Gastrocnemius medialis (tissue), 4 donors: ENCODE measurements at regions not wholly inside any gene's neighbourhood (a gene's known extent, or its start where the extent isn't known, plus 50 kb on each side); places are given as distances from the start of the nearest gene placed in this dataset.

ENCODE experiments used
- ATAC-seq, 2 donors: fragments of 150-250 bp; one replicate each; pipeline ENCODE4 v1.9.1; 2016
- DNase-seq, 2 donors: peaks; one replicate each; pipeline ENCODE4 v3.0.0-alpha.2; 2019
- H3K27ac ChIP-seq, 4 donors: fragments of 200-600 bp; sonication (generic); 1 replicate in 1 of 4; 2 replicates in 3 of 4; pipeline ENCODE4 v1.5.1; 2016 to 2018; ENCODE audit warnings: mild to moderate bottlenecking in 2 of 4, moderate library complexity in 1 of 4
- H3K27me3 ChIP-seq, 3 donors: fragments of 200-600 bp; sonication (generic) in 2 of 3; 1 replicate in 1 of 3; 2 replicates in 2 of 3; pipeline versions ENCODE4 v1.5.1 to v1.6.0; 2016 to 2019; ENCODE audit warnings: mild to moderate bottlenecking in 1 of 3, moderate library complexity in 1 of 3
- H3K36me3 ChIP-seq, 2 donors: fragments of 200-600 bp; sonication (generic) in 1 of 2; one replicate each; pipeline ENCODE4 v1.5.1; 2017 to 2018
- H3K4me1 ChIP-seq, 2 donors: fragments of 200-600 bp; sonication (generic) in 1 of 2; one replicate each; pipeline ENCODE4 v1.5.1; 2016 to 2017; ENCODE audit warnings: mild to moderate bottlenecking in 2 of 2
- H3K4me3 ChIP-seq, 4 donors: fragments of 200-600 bp; sonication (generic) in 3 of 4; 1 replicate in 1 of 4; 2 replicates in 3 of 4; pipeline ENCODE4 v1.5.1; 2016 to 2019; ENCODE audit warnings: mild to moderate bottlenecking in 2 of 4
- H3K9me3 ChIP-seq, 3 donors: fragments of 200-600 bp; sonication (generic) in 2 of 3; 1 replicate in 1 of 3; 2 replicates in 2 of 3; pipeline ENCODE4 v1.5.1; 2016 to 2019
- POLR2A ChIP-seq, 2 donors: fragments of 450-650 bp; IDR thresholded peaks; one replicate each; pipeline ENCODE4 v1.6.1; 2017; ENCODE audit warnings: antibody characterized with exemption in 2 of 2, mild to moderate bottlenecking in 2 of 2, moderate library complexity in 2 of 2
- in situ Hi-C, 4 donors: fragments of 200-750 bp; cut with MboI; loops; one replicate each; pipeline versions ENCODE4 v1.15.0 to v1.8.0; 2017; ENCODE audit warnings: low sequenced_read_pairs in 4 of 4
- intact Hi-C: fragments of 100-400 bp; cut with DNase I; formaldehyde crosslinking; loops from one replicate; pipeline ENCODE4 v1.15.1; 2023; ENCODE audit warnings: low total_unique reads
- TF ChIP-seq, protein P1 (sequence below), 5 experiments: fragments of 450-650 bp in 3 of 5; fragments of 200-600 bp in 2 of 5; sonication (generic) in 2 of 5; IDR thresholded peaks in 4 of 5; conservative IDR thresholded peaks in 1 of 5; 1 replicate in 4 of 5; 2 replicates in 1 of 5; pipeline ENCODE4 v1.5.1; 2016 to 2019; ENCODE audit warnings: antibody characterized with exemption in 5 of 5, mild to moderate bottlenecking in 3 of 5, moderate library complexity in 3 of 5

DNA sequence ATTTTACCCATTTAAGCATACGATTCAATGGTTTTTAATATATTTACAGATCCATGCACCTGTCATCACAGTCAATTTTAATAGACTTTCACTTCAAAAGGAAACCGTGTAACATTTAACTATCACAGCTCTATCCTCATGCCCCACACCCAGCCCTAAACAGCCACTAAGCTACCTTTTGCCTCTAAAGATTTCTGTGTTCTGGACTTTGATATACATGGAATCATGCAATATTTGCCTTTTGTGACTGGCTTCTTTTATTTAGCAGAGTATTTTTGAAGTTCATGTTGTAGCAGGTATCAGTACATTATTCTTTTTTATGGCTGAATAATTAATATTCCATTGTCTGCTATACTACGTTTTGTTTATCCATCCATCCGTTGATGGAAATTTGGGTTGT, 50.3 kb upstream of the STX16 start:
- in situ Hi-C loops, result no loop called here
- Histone ChIP-seq H3K27ac (no peak overlapping the region), H3K36me3 (no peaks in the 10 kb centered on the region), H3K27me3 (peaks cover 0 to 9% (median 2%) of the 10 kb centered on the region in 3 donors), H3K4me3 (no peak overlapping the region), H3K9me3 (no peaks in the 10 kb centered on the region), H3K4me1 (peaks cover 8 to 17% of the 10 kb centered on the region in 2 donors)
- DNase-seq (no peak), ATAC-seq (no peak)
- TF ChIP-seq, protein P1, sequence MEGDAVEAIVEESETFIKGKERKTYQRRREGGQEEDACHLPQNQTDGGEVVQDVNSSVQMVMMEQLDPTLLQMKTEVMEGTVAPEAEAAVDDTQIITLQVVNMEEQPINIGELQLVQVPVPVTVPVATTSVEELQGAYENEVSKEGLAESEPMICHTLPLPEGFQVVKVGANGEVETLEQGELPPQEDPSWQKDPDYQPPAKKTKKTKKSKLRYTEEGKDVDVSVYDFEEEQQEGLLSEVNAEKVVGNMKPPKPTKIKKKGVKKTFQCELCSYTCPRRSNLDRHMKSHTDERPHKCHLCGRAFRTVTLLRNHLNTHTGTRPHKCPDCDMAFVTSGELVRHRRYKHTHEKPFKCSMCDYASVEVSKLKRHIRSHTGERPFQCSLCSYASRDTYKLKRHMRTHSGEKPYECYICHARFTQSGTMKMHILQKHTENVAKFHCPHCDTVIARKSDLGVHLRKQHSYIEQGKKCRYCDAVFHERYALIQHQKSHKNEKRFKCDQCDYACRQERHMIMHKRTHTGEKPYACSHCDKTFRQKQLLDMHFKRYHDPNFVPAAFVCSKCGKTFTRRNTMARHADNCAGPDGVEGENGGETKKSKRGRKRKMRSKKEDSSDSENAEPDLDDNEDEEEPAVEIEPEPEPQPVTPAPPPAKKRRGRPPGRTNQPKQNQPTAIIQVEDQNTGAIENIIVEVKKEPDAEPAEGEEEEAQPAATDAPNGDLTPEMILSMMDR (IDR thresholded peaks at IDR 0.05 in 4 of 5, conservative IDR thresholded peaks at IDR 0.05 in 1 of 5), result no peak
- no peak for TF ChIP-seq POLR2A (IDR thresholded peaks at IDR 0.05)
- intact Hi-C loops, result no loop called here

DNA sequence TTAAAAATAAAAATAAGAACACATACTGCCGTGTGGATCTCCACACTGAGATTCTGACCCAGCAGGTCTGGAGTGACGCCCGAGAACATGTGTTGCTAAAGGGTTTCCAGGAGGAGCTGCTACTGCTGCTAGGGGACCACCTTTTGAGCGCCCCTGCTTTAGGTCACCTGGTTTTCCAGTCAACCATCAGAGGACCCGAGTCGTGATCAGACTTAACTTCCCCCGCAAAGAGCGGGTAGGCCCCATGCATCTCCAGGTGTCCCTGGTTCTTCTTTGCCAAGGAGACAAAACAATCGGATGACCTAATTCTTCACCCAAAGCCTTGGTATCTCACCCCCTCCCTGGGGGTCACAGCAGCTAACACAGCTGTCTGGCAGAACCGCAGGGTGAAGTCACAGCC, 51.1 kb upstream of the STX16 start:
- H3K9me3 ChIP-seq, result no peaks in the 10 kb centered on the region
- peaks cover 8 to 17% of the 10 kb centered on the region in 2 donors for H3K4me1 ChIP-seq
- DNase-seq, result no peak
- H3K27me3 ChIP-seq, result peaks cover 0 to 6% (median 0%) of the 10 kb centered on the region in 3 donors
- no peak overlapping the region for H3K4me3 ChIP-seq
- ATAC-seq, result no peak
- TF ChIP-seq, protein P1 (IDR thresholded peaks at IDR 0.05 in 4 of 5, conservative IDR thresholded peaks at IDR 0.05 in 1 of 5), result no peak
- TF ChIP-seq POLR2A (IDR thresholded peaks at IDR 0.05), result no peak
- intact Hi-C loops, result no loop called here
- in situ Hi-C loops, result no loop called here
- no peak overlapping the region for H3K27ac ChIP-seq
- H3K36me3 ChIP-seq, result no peaks in the 10 kb centered on the region

DNA sequence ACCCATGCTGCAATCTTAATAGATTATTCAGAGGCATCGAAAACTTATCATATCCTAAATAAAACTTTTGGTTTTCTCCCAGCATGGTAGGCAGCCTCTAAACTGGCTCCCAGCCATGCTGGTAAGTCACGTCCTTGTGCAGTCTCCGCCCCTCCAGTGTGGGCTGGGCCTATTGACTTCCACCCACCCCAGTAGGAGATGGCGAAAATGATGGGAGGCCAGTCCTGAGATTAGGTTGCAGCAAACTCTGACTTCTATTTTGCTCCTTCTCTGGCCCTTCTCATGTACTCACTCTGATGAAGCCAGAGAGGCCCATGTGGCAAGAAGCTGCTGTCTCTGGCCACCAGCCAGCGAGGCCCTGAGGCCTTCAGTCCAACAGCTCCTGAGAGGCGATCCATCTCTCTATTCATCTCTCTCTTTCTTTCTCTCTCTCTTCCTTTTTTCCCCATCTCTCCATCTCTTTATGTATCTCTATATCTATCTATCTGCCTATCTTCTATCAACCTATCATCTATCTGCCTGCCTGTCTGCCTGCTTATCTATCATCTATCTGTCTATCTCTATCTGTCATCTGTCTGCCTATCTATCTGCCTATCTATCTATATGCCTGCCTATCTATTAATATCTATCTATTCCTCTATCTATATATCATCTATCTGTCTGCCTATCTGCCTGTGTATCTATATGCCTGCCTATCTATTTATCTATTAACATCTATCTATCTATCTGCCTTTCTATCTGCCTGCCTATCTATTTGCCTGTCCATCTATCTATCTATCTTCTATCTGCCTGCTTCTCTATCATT, 52.7 kb upstream of the STX16 start:
- no peaks in the 10 kb centered on the region for H3K36me3 ChIP-seq
- no peak overlapping the region for H3K4me3 ChIP-seq
- ATAC-seq (no peak), DNase-seq (peak in 1 of 2 donors; percentile 26)
- TF ChIP-seq POLR2A (IDR thresholded peaks at IDR 0.05), result no peak
- TF ChIP-seq, protein P1 (IDR thresholded peaks at IDR 0.05 in 4 of 5, conservative IDR thresholded peaks at IDR 0.05 in 1 of 5), result no peak
- intact Hi-C loops, result no loop called here
- H3K9me3 ChIP-seq, result no peaks in the 10 kb centered on the region
- H3K27ac ChIP-seq, result no peak overlapping the region
- in situ Hi-C loops, result no loop called here
- H3K27me3 ChIP-seq, result no peaks in the 10 kb centered on the region
- peaks cover 8 to 17% of the 10 kb centered on the region in 2 donors for H3K4me1 ChIP-seq

DNA sequence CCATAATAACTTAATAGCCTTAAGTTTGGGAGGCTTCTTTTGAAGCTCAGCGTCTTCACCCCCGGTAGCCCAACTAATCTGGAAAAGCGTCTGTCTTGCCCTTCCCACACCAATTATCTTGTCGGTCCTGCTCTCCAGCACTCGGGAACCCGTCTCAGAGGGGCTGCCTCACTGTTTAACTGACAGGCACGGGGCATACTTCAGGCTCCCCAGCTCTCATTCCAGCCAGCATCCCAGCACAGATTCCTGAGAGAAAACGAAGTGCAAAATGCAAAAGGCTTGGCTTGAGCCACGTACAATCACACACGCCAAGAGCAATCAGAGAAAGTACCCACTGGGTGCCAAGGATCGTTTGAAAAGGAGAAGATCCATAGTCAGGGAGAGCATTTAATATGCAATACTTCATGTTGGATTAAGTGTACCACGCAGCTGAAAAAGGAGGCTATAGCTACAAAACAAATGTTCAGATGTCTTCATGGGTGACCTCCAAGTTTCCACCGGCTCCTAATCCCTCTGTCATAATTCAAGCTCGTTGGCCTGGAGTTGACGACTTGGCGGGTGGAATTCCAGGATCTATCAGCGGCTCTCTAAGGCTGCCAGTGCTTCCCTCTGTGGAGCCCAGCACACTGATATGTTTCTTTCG, 53.7 kb upstream of the STX16 start:
- peaks cover 8 to 17% of the 10 kb centered on the region in 2 donors for H3K4me1 ChIP-seq
- ATAC-seq (peak in 1 of 2 donors; percentile 45), DNase-seq (no peak)
- in situ Hi-C loops (no loop called here), intact Hi-C loops (no loop called here)
- no peaks in the 10 kb centered on the region for H3K36me3 ChIP-seq
- TF ChIP-seq POLR2A (IDR thresholded peaks at IDR 0.05), result no peak
- TF ChIP-seq, protein P1 (IDR thresholded peaks at IDR 0.05 in 4 of 5, conservative IDR thresholded peaks at IDR 0.05 in 1 of 5), result no peak
- H3K9me3 ChIP-seq, result no peaks in the 10 kb centered on the region
- H3K4me3 ChIP-seq, result no peak overlapping the region
- no peaks in the 10 kb centered on the region for H3K27me3 ChIP-seq
- H3K27ac ChIP-seq, result peak overlapping the region in 2 of 4 donors; percentile 9 to 29
